Erythroblast (primary cell): ENCODE measurements at regions not wholly inside any gene's neighbourhood (a gene's known extent, or its start where the extent isn't known, plus 50 kb on each side); places are given as distances from the start of the nearest gene placed in this dataset.

Source experiments
- GATA1 ChIP-seq: IDR thresholded peaks from 2 replicates; pipeline ENCODE4 v1.6.1; 2011; ENCODE audit warnings: low read depth, mild to moderate bottlenecking, control low read depth, low read length, moderate library complexity
- POLR2A ChIP-seq: IDR thresholded peaks from 2 replicates; pipeline ENCODE4 v1.6.1; 2011; ENCODE audit warnings: mild to moderate bottlenecking, low read length

DNA sequence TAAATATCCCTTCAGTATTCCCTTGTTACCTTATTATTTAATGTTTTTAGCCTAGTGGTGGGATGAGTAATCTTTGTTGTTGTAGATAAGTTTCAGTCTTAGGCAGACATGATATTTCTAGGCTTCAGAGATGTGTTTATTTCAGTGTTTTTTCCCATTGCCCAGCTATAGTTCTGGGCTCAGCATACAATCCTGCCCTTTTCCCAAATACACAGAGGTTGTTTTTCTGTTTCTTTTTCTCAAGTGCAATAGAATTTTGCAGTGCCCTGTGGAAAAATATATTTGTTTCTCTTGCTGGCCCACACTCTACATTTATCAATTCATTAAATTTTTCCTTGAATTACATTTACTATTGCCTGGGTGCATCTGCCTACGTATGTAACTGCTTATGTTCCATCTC is 321.8 kb downstream of the KCNJ3 start:
- TF ChIP-seq POLR2A = no peak
- TF ChIP-seq GATA1 = no peak
